Inferior parietal cortex (tissue), 1 donor: ENCODE measurements at regions not wholly inside any gene's neighbourhood (a gene's known extent, or its start where the extent isn't known, plus 50 kb on each side); places are given as distances from the start of the nearest gene placed in this dataset.

Source experiments
- DNase-seq: peaks from one replicate; pipeline ENCODE4 v3.0.0-alpha.2; 2016; ENCODE audit errors: extremely low spot score

- DNase-seq, result no peak
Observed at GRCh38 chr13:64459778-64460177, 2770.4 kb downstream of the PCDH9 start.

GRCh38 chr13:64457976-64458375 is 2772.2 kb downstream of the PCDH9 start:
- DNase-seq, result no peak

GRCh38 chr13:64455124-64455523 is 2775.0 kb downstream of the PCDH9 start:
- no peak for DNase-seq

GRCh38 chr13:64453831-64454230 is 2776.3 kb downstream of the PCDH9 start:
- DNase-seq, result no peak

GRCh38 chr13:64446372-64446771 is 2783.8 kb downstream of the PCDH9 start:
- DNase-seq, result no peak

GRCh38 chr13:64441740-64442139 is 2788.4 kb downstream of the PCDH9 start:
- DNase-seq, result no peak

- no peak for DNase-seq
Observed at GRCh38 chr13:64438084-64438483, 2792.1 kb downstream of the PCDH9 start.

- DNase-seq, result no peak
Observed at GRCh38 chr13:64429691-64430090, 2800.4 kb downstream of the PCDH9 start.

GRCh38 chr13:64428196-64428595 is 2801.9 kb downstream of the PCDH9 start:
- no peak for DNase-seq

- DNase-seq, result no peak
Observed at GRCh38 chr13:64423467-64423866, 2806.7 kb downstream of the PCDH9 start.

GRCh38 chr13:64420181-64420580 is 2810.0 kb downstream of the PCDH9 start:
- DNase-seq, result no peak

- DNase-seq, result no peak
Observed at GRCh38 chr13:64417581-64417980, 2812.6 kb downstream of the PCDH9 start.

- DNase-seq, result no peak
Observed at GRCh38 chr13:64414381-64414780, 2815.8 kb downstream of the PCDH9 start.

- DNase-seq, result no peak
Observed at GRCh38 chr13:64413529-64413928, 2816.6 kb downstream of the PCDH9 start.

- no peak for DNase-seq
Observed at GRCh38 chr13:64410276-64411053, 2819.7 kb downstream of the PCDH9 start.

GRCh38 chr13:64397701-64398100 is 2832.4 kb downstream of the PCDH9 start:
- no peak for DNase-seq

- no peak for DNase-seq
Observed at GRCh38 chr13:64377606-64378005, 2852.5 kb downstream of the PCDH9 start.

GRCh38 chr13:64371461-64371860 is 2858.7 kb downstream of the PCDH9 start:
- no peak for DNase-seq

- DNase-seq, result no peak
Observed at GRCh38 chr13:64371045-64371444, 2859.1 kb downstream of the PCDH9 start.

- DNase-seq, result no peak
Observed at GRCh38 chr13:64369121-64369520, 2861.0 kb downstream of the PCDH9 start.

GRCh38 chr13:64362564-64362963 is 2867.6 kb downstream of the PCDH9 start:
- DNase-seq, result no peak

- no peak for DNase-seq
Observed at GRCh38 chr13:64347664-64348063, 2882.5 kb downstream of the PCDH9 start.

- no peak for DNase-seq
Observed at GRCh38 chr13:64339373-64340063, 2890.6 kb downstream of the PCDH9 start.
